ENCODE measurements at regions not wholly inside any gene's neighbourhood (a gene's known extent, or its start where the extent isn't known, plus 50 kb on each side); places are given as distances from the start of the nearest gene placed in this dataset.

DNA sequence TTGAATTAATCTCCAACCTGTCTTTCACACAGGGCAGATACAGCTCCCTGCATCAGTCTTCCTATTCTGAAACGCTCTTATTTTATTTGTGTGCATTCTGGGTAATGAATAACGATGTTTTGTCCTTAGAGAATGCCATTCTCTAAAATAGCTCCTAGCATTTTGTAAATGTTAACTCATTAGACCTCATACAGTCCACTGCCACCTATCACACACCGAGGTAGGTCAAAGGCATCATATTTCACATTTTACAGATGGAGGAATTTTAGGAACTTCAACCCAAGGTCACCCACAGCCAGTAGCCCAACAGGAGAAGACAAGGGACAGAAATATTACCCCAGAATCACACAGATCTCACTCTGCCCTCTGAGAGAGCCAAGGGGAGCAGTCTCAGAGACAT is 455.4 kb upstream of the GYPC start:
- TF ChIP-seq EZH2 (IDR thresholded peaks at IDR 0.05; ENCODE audit: borderline replicate concordance, insufficient read depth, low read depth, low read length, poor library complexity, severe bottlenecking), result no peak
- TF ChIP-seq, protein P1, sequence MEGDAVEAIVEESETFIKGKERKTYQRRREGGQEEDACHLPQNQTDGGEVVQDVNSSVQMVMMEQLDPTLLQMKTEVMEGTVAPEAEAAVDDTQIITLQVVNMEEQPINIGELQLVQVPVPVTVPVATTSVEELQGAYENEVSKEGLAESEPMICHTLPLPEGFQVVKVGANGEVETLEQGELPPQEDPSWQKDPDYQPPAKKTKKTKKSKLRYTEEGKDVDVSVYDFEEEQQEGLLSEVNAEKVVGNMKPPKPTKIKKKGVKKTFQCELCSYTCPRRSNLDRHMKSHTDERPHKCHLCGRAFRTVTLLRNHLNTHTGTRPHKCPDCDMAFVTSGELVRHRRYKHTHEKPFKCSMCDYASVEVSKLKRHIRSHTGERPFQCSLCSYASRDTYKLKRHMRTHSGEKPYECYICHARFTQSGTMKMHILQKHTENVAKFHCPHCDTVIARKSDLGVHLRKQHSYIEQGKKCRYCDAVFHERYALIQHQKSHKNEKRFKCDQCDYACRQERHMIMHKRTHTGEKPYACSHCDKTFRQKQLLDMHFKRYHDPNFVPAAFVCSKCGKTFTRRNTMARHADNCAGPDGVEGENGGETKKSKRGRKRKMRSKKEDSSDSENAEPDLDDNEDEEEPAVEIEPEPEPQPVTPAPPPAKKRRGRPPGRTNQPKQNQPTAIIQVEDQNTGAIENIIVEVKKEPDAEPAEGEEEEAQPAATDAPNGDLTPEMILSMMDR (IDR thresholded peaks at IDR 0.05), result no peak
